Smooth muscle cell (in vitro differentiated cells): ENCODE measurements at regions not wholly inside any gene's neighbourhood (a gene's known extent, or its start where the extent isn't known, plus 50 kb on each side); places are given as distances from the start of the nearest gene placed in this dataset.

ENCODE experiments used
- DNase-seq: peaks from one replicate; lab custom pipeline; 2025; ENCODE audit not compliant: unreplicated experiment; lab: John Stamatoyannopoulos, UW
- H2AFZ ChIP-seq: fragments of 200-600 bp; sonication (generic); 2 replicates; pipeline ENCODE4 v1.6.0; 2016; ENCODE audit warnings: antibody characterized with exemption, low read depth, mild to moderate bottlenecking
- H3F3A ChIP-seq: fragments of 200-600 bp; sonication (generic); 2 replicates; pipeline ENCODE4 v1.6.0; 2017; ENCODE audit warnings: antibody characterized with exemption, low read depth
- H3K27ac ChIP-seq: fragments of 200-600 bp; sonication (generic); 2 replicates; pipeline ENCODE4 v1.5.1; 2016; ENCODE audit warnings: low read depth, mild to moderate bottlenecking
- H3K27me3 ChIP-seq: fragments of 200-600 bp; sonication (generic); 2 replicates; pipeline ENCODE4 v1.6.1; 2016; ENCODE audit warnings: low read depth, mild to moderate bottlenecking
- H3K36me3 ChIP-seq: fragments of 200-600 bp; sonication (generic); 2 replicates; pipeline ENCODE4 v1.5.1; 2016; ENCODE audit warnings: low read depth
- H3K4me1 ChIP-seq: fragments of 200-600 bp; sonication (generic); 2 replicates; pipeline ENCODE4 v1.5.1; 2016; ENCODE audit warnings: low read depth
- H3K4me2 ChIP-seq: fragments of 200-600 bp; sonication (generic); 2 replicates; pipeline ENCODE4 v1.6.0; 2016; ENCODE audit warnings: mild to moderate bottlenecking
- H3K4me3 ChIP-seq: fragments of 200-600 bp; sonication (generic); 2 replicates; pipeline ENCODE4 v1.5.1; 2016; ENCODE audit warnings: mild to moderate bottlenecking
- H3K79me2 ChIP-seq: fragments of 200-600 bp; sonication (generic); 2 replicates; pipeline ENCODE4 v1.6.0; 2016; ENCODE audit warnings: low read depth, mild to moderate bottlenecking
- H3K9ac ChIP-seq: fragments of 200-600 bp; sonication (generic); 2 replicates; pipeline ENCODE4 v1.6.0; 2016; ENCODE audit warnings: low read depth
- H3K9me3 ChIP-seq: fragments of 200-600 bp; sonication (generic); replicated peaks from 2 replicates; pipeline ENCODE4 v1.5.1; 2016; ENCODE audit warnings: low read depth
- H4K20me1 ChIP-seq: fragments of 200-600 bp; sonication (generic); 2 replicates; pipeline ENCODE4 v1.6.0; 2016; ENCODE audit warnings: low read depth
- CTCF ChIP-seq: fragments of 200-600 bp; sonication (generic); IDR thresholded peaks from 2 replicates; pipeline ENCODE4 v1.5.1; 2017; ENCODE audit warnings: borderline replicate concordance, mild to moderate bottlenecking, antibody characterized with exemption; ENCODE audit not compliant: insufficient read depth, poor library complexity, severe bottlenecking
- WGBS: methylation state at CpG from one replicate; pipeline ENCODE4 v1.1.7; 2016; ENCODE audit warnings: low lambda C conversion rate; 5-methylcytosine and 5-hydroxymethylcytosine counted together

GRCh38 chr19:28603453-28603852, 609.5 kb downstream of the UQCRFS1 start:
- Histone ChIP-seq H3K27ac (no peak overlapping the region), H3K4me3 (no peak overlapping the region), H3K9ac (no peak overlapping the region)

DNA sequence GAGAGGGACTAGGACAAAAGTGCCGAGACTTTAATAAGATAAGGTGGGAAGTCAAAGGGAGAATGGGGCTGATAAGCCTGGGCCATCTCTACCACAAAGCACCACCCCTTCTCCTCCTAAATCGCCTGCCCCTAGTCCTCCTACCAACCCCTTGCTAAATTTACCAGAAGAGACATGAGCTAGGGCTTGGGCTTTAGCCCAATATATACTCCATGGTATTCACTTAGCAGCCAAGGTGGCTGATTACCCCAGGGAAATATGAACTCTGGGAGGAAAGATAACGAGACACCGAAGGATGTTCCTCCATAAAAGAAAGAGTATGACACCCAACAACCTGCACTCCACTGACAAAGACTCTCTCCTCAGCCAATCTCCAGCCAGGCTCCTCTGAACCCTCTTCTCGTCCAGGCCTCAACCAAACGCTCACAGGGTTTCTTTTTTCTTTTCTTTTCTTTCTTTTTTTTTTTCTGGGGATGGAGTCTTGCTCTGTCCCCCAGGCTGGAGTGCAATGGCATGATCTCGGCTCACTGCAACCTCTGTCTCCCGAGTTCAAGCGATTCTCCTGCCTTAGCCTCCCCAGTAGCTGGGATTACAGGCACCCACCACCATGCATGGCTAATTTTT, 610.2 kb downstream of the UQCRFS1 start:
- Histone ChIP-seq H3K36me3 (no peaks in the 10 kb centered on the region), H4K20me1 (no peaks in the 10 kb centered on the region), H3K9me3 (no peaks in the 10 kb centered on the region), H2AFZ (no peak overlapping the region), H3K4me1 (no peaks in the 10 kb centered on the region), H3K79me2 (no peaks in the 10 kb centered on the region), H3K4me2 (no peak overlapping the region), H3F3A (no peaks in the 10 kb centered on the region), H3K4me3 (no peak overlapping the region), H3K9ac (no peak overlapping the region), H3K27me3 (no peaks in the 10 kb centered on the region), H3K27ac (no peak overlapping the region)
- no peak for DNase-seq
- WGBS, result 86% methylated on average over 9 of the region's 9 CpGs
- no peak for TF ChIP-seq CTCF

More at GRCh38 chr19:28603453-28603852, 609.5 kb downstream of the UQCRFS1 start:
- Histone ChIP-seq H3K36me3 (no peaks in the 10 kb centered on the region), H3K27me3 (no peaks in the 10 kb centered on the region), H3F3A (no peaks in the 10 kb centered on the region), H3K4me2 (no peak overlapping the region), H3K79me2 (no peaks in the 10 kb centered on the region), H3K4me1 (no peaks in the 10 kb centered on the region), H3K9me3 (no peaks in the 10 kb centered on the region), H4K20me1 (no peaks in the 10 kb centered on the region), H2AFZ (no peak overlapping the region)
- 91% methylated on average over 2 of the region's 2 CpGs for WGBS
- DNase-seq, result no peak
- no peak for TF ChIP-seq CTCF

- H3K4me3 ChIP-seq, result no peak overlapping the region
- no peaks in the 10 kb centered on the region for H3K79me2 ChIP-seq
- no peaks in the 10 kb centered on the region for H3K4me1 ChIP-seq
- H4K20me1 ChIP-seq, result no peaks in the 10 kb centered on the region
- H2AFZ ChIP-seq, result no peak overlapping the region
- no peak for DNase-seq
- no peak overlapping the region for H3K27ac ChIP-seq
- no peak for TF ChIP-seq CTCF
- no peaks in the 10 kb centered on the region for H3F3A ChIP-seq
- no peaks in the 10 kb centered on the region for H3K36me3 ChIP-seq
- 88% methylated on average over 10 of the region's 10 CpGs for WGBS
- no peak overlapping the region for H3K9ac ChIP-seq
- no peak overlapping the region for H3K4me2 ChIP-seq
- H3K27me3 ChIP-seq, result no peaks in the 10 kb centered on the region
- H3K9me3 ChIP-seq, result no peaks in the 10 kb centered on the region
These were observed 611.1 kb downstream of the UQCRFS1 start for GRCh38 chr19:28601723-28602440.

DNA sequence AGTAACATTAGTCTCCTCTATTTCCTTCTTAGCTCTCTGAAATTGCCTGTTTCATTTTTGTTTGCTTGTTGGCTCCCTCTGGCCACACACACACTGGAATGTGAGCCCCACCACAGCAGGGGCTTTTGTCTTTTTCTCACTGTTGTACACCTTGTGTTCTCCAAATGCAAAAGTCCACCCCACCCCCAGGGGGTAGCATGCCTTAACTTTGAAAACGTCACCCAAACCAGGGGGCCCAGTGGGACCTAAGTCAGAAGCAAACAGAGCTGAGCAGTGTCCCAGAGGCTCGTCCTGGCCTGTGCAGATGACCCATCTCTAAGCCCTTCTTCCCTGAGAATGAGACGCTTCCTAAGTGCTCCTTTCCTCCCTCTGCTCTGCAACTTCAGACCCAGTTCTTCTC, 614.1 kb downstream of the UQCRFS1 start:
- Histone ChIP-seq H3K4me3 (no peak overlapping the region), H3F3A (no peaks in the 10 kb centered on the region), H3K9ac (no peak overlapping the region), H3K9me3 (no peaks in the 10 kb centered on the region), H3K27me3 (no peaks in the 10 kb centered on the region), H3K4me1 (no peaks in the 10 kb centered on the region), H3K79me2 (no peaks in the 10 kb centered on the region), H4K20me1 (no peaks in the 10 kb centered on the region), H3K4me2 (no peak overlapping the region), H3K27ac (no peak overlapping the region), H2AFZ (no peak overlapping the region), H3K36me3 (no peaks in the 10 kb centered on the region)
- TF ChIP-seq CTCF, result no peak
- 78% methylated on average over 3 of the region's 3 CpGs for WGBS
- no peak for DNase-seq
